HG02973 (cell line): ENCODE measurements at regions not wholly inside any gene's neighbourhood (a gene's known extent, or its start where the extent isn't known, plus 50 kb on each side); places are given as distances from the start of the nearest gene placed in this dataset.

ENCODE experiments used
- ATAC-seq: cut with Tn5 transposase; IDR thresholded peaks from one replicate; pipeline ENCODE4 v1.9.1; 2021; ENCODE audit warnings: moderate library complexity; ENCODE audit not compliant: unreplicated experiment

- no peak for ATAC-seq
These were observed 183.0 kb downstream of the RBFOX3 start for GRCh38 chr17:79427621-79428539.

- ATAC-seq = no peak
These were observed 185.2 kb downstream of the RBFOX3 start for GRCh38 chr17:79425686-79426085.

GRCh38 chr17:79424471-79425185 lies 186.2 kb downstream of the RBFOX3 start:
- ATAC-seq = no peak

GRCh38 chr17:79423811-79424465 lies 186.9 kb downstream of the RBFOX3 start:
- no peak for ATAC-seq

GRCh38 chr17:79422236-79422635 lies 188.6 kb downstream of the RBFOX3 start:
- ATAC-seq = no peak

GRCh38 chr17:79420318-79421243 lies 190.3 kb downstream of the RBFOX3 start:
- no peak for ATAC-seq

GRCh38 chr17:79417476-79417988 lies 193.3 kb downstream of the RBFOX3 start:
- no peak for ATAC-seq

GRCh38 chr17:79415909-79416308 lies 194.9 kb downstream of the RBFOX3 start:
- no peak for ATAC-seq

GRCh38 chr17:79415365-79415764 lies 195.5 kb downstream of the RBFOX3 start:
- ATAC-seq = no peak

- ATAC-seq = no peak
These were observed 196.0 kb downstream of the RBFOX3 start for GRCh38 chr17:79414793-79415211.

- ATAC-seq = no peak
These were observed 196.6 kb downstream of the RBFOX3 start for GRCh38 chr17:79414063-79414792.

- ATAC-seq = no peak
These were observed 197.2 kb downstream of the RBFOX3 start for GRCh38 chr17:79413611-79414010.

- no peak for ATAC-seq
These were observed 197.9 kb downstream of the RBFOX3 start for GRCh38 chr17:79412886-79413390.

GRCh38 chr17:79412110-79412509 lies 198.7 kb downstream of the RBFOX3 start:
- no peak for ATAC-seq

- no peak for ATAC-seq
These were observed 199.4 kb downstream of the RBFOX3 start for GRCh38 chr17:79411419-79411818.

- no peak for ATAC-seq
These were observed 200.2 kb downstream of the RBFOX3 start for GRCh38 chr17:79410681-79411080.

GRCh38 chr17:79408251-79408650 lies 202.6 kb downstream of the RBFOX3 start:
- ATAC-seq = no peak

- ATAC-seq = no peak
These were observed 203.5 kb downstream of the RBFOX3 start for GRCh38 chr17:79407385-79407784.

GRCh38 chr17:79406316-79406715 lies 204.5 kb downstream of the RBFOX3 start:
- no peak for ATAC-seq
